Lower lobe of right lung (tissue), 2 donors: ENCODE measurements at regions not wholly inside any gene's neighbourhood (a gene's known extent, or its start where the extent isn't known, plus 50 kb on each side); places are given as distances from the start of the nearest gene placed in this dataset.

Experiments
- ATAC-seq, 2 donors: fragments of 200-7000 bp; cut with Tn5 transposase; one replicate each; pipeline ENCODE4 v1.9.1; 2020 to 2022; ENCODE audit warnings: mild to moderate bottlenecking in 2 of 2, moderate library complexity in 2 of 2
- DNase-seq: peaks from one replicate; pipeline ENCODE4 v3.0.0-alpha.2; 2020
- H3K27ac ChIP-seq: fragments of 200-600 bp; one replicate; pipeline ENCODE4 v1.8.0; 2022
- H3K27me3 ChIP-seq: fragments of 200-600 bp; one replicate; pipeline ENCODE4 v1.8.0; 2022; ENCODE audit warnings: low read depth
- H3K36me3 ChIP-seq: fragments of 200-600 bp; one replicate; pipeline ENCODE4 v1.8.0; 2022; ENCODE audit warnings: mild to moderate bottlenecking
- H3K4me1 ChIP-seq: fragments of 200-600 bp; one replicate; pipeline ENCODE4 v1.8.0; 2022
- H3K4me3 ChIP-seq: fragments of 200-600 bp; one replicate; pipeline ENCODE4 v1.8.0; 2022; ENCODE audit warnings: mild to moderate bottlenecking
- H3K9me3 ChIP-seq: fragments of 200-600 bp; one replicate; pipeline ENCODE4 v1.8.0; 2022
- CTCF ChIP-seq: fragments of 200-600 bp; IDR thresholded peaks from one replicate; pipeline ENCODE4 v1.8.0; 2022; ENCODE audit warnings: antibody characterized with exemption, mild to moderate bottlenecking
- intact Hi-C: fragments of 100-400 bp; cut with DNase I; formaldehyde crosslinking; loops from one replicate; pipeline ENCODE4 v1.11.0; 2022
- donor health status: DM: no; HTN: yes; CAD: no; lungs with severe emphysema.

GRCh38 chr6:155709262-155709661, 253.6 kb upstream of the NOX3 start:
- no peak for DNase-seq
- intact Hi-C loops = no loop called here
- Histone ChIP-seq H3K9me3 (no peaks in the 10 kb centered on the region), H3K4me3 (no peak overlapping the region), H3K27me3 (no peaks in the 10 kb centered on the region), H3K4me1 (no peaks in the 10 kb centered on the region), H3K36me3 (no peaks in the 10 kb centered on the region), H3K27ac (no peak overlapping the region)
- no peak for TF ChIP-seq CTCF
- ATAC-seq = no peak

GRCh38 chr6:155708100-155708499, 252.5 kb upstream of the NOX3 start:
- ATAC-seq = no peak
- intact Hi-C loops = no loop called here
- no peak for TF ChIP-seq CTCF
- no peaks in the 10 kb centered on the region for H3K4me1 ChIP-seq
- no peaks in the 10 kb centered on the region for H3K9me3 ChIP-seq
- no peaks in the 10 kb centered on the region for H3K36me3 ChIP-seq
- H3K4me3 ChIP-seq = no peak overlapping the region
- no peak overlapping the region for H3K27ac ChIP-seq
- DNase-seq = no peak
- H3K27me3 ChIP-seq = no peaks in the 10 kb centered on the region

GRCh38 chr6:155706806-155707205, 251.2 kb upstream of the NOX3 start:
- H3K4me1 ChIP-seq = no peaks in the 10 kb centered on the region
- H3K36me3 ChIP-seq = no peaks in the 10 kb centered on the region
- DNase-seq (no peak), ATAC-seq (no peak)
- no peak for TF ChIP-seq CTCF
- H3K4me3 ChIP-seq = no peak overlapping the region
- intact Hi-C loops = no loop called here
- H3K9me3 ChIP-seq = no peaks in the 10 kb centered on the region
- H3K27me3 ChIP-seq = no peaks in the 10 kb centered on the region
- no peak overlapping the region for H3K27ac ChIP-seq

- no peak overlapping the region for H3K4me3 ChIP-seq
- H3K27ac ChIP-seq = no peak overlapping the region
- no peak for DNase-seq
- H3K36me3 ChIP-seq = no peaks in the 10 kb centered on the region
- no peak for ATAC-seq
- H3K4me1 ChIP-seq = no peaks in the 10 kb centered on the region
- intact Hi-C loops = no loop called here
- no peak for TF ChIP-seq CTCF
- H3K9me3 ChIP-seq = no peaks in the 10 kb centered on the region
- no peaks in the 10 kb centered on the region for H3K27me3 ChIP-seq
Measured at GRCh38 chr6:155706341-155706740, 250.7 kb upstream of the NOX3 start.

GRCh38 chr6:155701342-155701741, 245.7 kb upstream of the NOX3 start:
- TF ChIP-seq CTCF = no peak
- H3K36me3 ChIP-seq = no peaks in the 10 kb centered on the region
- no peak for ATAC-seq
- intact Hi-C loops = no loop called here
- no peaks in the 10 kb centered on the region for H3K9me3 ChIP-seq
- no peak overlapping the region for H3K4me3 ChIP-seq
- H3K27ac ChIP-seq = no peak overlapping the region
- no peaks in the 10 kb centered on the region for H3K27me3 ChIP-seq
- no peaks in the 10 kb centered on the region for H3K4me1 ChIP-seq
- DNase-seq = no peak

GRCh38 chr6:155695495-155695894, 239.9 kb upstream of the NOX3 start:
- intact Hi-C loops = no loop called here
- Histone ChIP-seq H3K9me3 (no peaks in the 10 kb centered on the region), H3K27ac (no peak overlapping the region), H3K27me3 (no peaks in the 10 kb centered on the region), H3K36me3 (no peaks in the 10 kb centered on the region), H3K4me3 (no peak overlapping the region), H3K4me1 (no peaks in the 10 kb centered on the region)
- DNase-seq = no peak
- no peak for ATAC-seq
- TF ChIP-seq CTCF = no peak
